ENCODE measurements at regions not wholly inside any gene's neighbourhood (a gene's known extent, or its start where the extent isn't known, plus 50 kb on each side); places are given as distances from the start of the nearest gene placed in this dataset.

GRCh38 chr1:37130221-37130948, 96.1 kb upstream of the GRIK3 start:
- DNase-seq (ENCODE audit: low read depth): no peak

- DNase-seq (ENCODE audit: low read depth): no peak
Observed at GRCh38 chr1:37131281-37131680, 97.0 kb upstream of the GRIK3 start.

- DNase-seq (ENCODE audit: low read depth): no peak
Observed at GRCh38 chr1:37133276-37134145, 99.2 kb upstream of the GRIK3 start.

GRCh38 chr1:37134599-37134998, 100.3 kb upstream of the GRIK3 start:
- no peak for DNase-seq (ENCODE audit: low read depth)

GRCh38 chr1:37135032-37135431, 100.7 kb upstream of the GRIK3 start:
- no peak for DNase-seq (ENCODE audit: low read depth)

GRCh38 chr1:37137014-37137413, 102.7 kb upstream of the GRIK3 start:
- no peak for DNase-seq (ENCODE audit: low read depth)

GRCh38 chr1:37137601-37138000, 103.3 kb upstream of the GRIK3 start:
- no peak for DNase-seq (ENCODE audit: low read depth)

- DNase-seq (ENCODE audit: low read depth): no peak
Observed at GRCh38 chr1:37143800-37144199, 109.5 kb upstream of the GRIK3 start.

- DNase-seq (ENCODE audit: low read depth): no peak
Observed at GRCh38 chr1:37146071-37146470, 111.8 kb upstream of the GRIK3 start.

- no peak for DNase-seq (ENCODE audit: low read depth)
Observed at GRCh38 chr1:37147392-37147831, 113.1 kb upstream of the GRIK3 start.

- DNase-seq (ENCODE audit: low read depth): no peak
Observed at GRCh38 chr1:37147906-37148305, 113.6 kb upstream of the GRIK3 start.

GRCh38 chr1:37148663-37149062, 114.3 kb upstream of the GRIK3 start:
- no peak for DNase-seq (ENCODE audit: low read depth)

GRCh38 chr1:37149296-37149695, 115.0 kb upstream of the GRIK3 start:
- no peak for DNase-seq (ENCODE audit: low read depth)

- no peak for DNase-seq (ENCODE audit: low read depth)
Observed at GRCh38 chr1:37150986-37151385, 116.7 kb upstream of the GRIK3 start.

- DNase-seq (ENCODE audit: low read depth): no peak
Observed at GRCh38 chr1:37151789-37152188, 117.5 kb upstream of the GRIK3 start.

- no peak for DNase-seq (ENCODE audit: low read depth)
Observed at GRCh38 chr1:37152491-37152890, 118.2 kb upstream of the GRIK3 start.

- DNase-seq (ENCODE audit: low read depth): no peak
Observed at GRCh38 chr1:37153116-37154100, 119.1 kb upstream of the GRIK3 start.

- no peak for DNase-seq (ENCODE audit: low read depth)
Observed at GRCh38 chr1:37156646-37157045, 122.3 kb upstream of the GRIK3 start.

GRCh38 chr1:37157634-37158033, 123.3 kb upstream of the GRIK3 start:
- DNase-seq (ENCODE audit: low read depth): no peak

GRCh38 chr1:37158113-37158749, 123.9 kb upstream of the GRIK3 start:
- DNase-seq (ENCODE audit: low read depth): no peak

- no peak for DNase-seq (ENCODE audit: low read depth)
Observed at GRCh38 chr1:37159102-37159501, 124.8 kb upstream of the GRIK3 start.

Measured in Daoy (cell line).